ENCODE measurements at regions not wholly inside any gene's neighbourhood (a gene's known extent, or its start where the extent isn't known, plus 50 kb on each side); places are given as distances from the start of the nearest gene placed in this dataset.

GRCh38 chr19:30861919-30862318 lies 487.3 kb downstream of the TSHZ3 start:
- Histone ChIP-seq H3K14ac (ENCODE audit: insufficient read length) (no peak overlapping the region), H3K9me3 (ENCODE audit: insufficient read depth in 2 of 2, low read depth in 1 of 2, low read length in 1 of 2) (no peaks in the 10 kb centered on the region), H2BK5ac (ENCODE audit: low read depth, low read length) (no peak overlapping the region), H3K4me2 (ENCODE audit: insufficient read depth in 1 of 2, low read depth in 2 of 2, low read length in 2 of 2) (no peak overlapping the region), H3K9ac (replicated peaks in 1 of 4; ENCODE audit: extremely low read depth in 1 of 4, low read depth in 3 of 4, low read length in 3 of 4) (no peak overlapping the region), H3K4me3 (ENCODE audit: extremely low read depth in 1 of 4, insufficient read depth in 2 of 4, low read depth in 3 of 4, low read length in 4 of 4) (no peak overlapping the region), H2AFZ (ENCODE audit: low read length) (no peak overlapping the region), H4K91ac (replicated peaks; ENCODE audit: insufficient read length, low read length) (no peak overlapping the region), H3K4ac (replicated peaks; ENCODE audit: insufficient read length, low read depth, low read length) (no peak overlapping the region), H4K20me1 (replicated peaks in 1 of 2; ENCODE audit: control insufficient read depth in 1 of 2, insufficient read depth in 2 of 2, low read length in 2 of 2) (no peaks in the 10 kb centered on the region), H3K23me2 (ENCODE audit: low read depth, low read length) (no peaks in the 10 kb centered on the region; the same call in 1 of the 2 replicates), H3K23ac (ENCODE audit: insufficient read length) (no peak overlapping the region), H3K27me3 (replicated peaks in 1 of 4; ENCODE audit: control insufficient read depth in 3 of 4, extremely low read depth in 1 of 4, insufficient read depth in 3 of 4, low read length in 3 of 4) (no peaks in the 10 kb centered on the region), H2BK20ac (ENCODE audit: low read length) (no peak overlapping the region), H2BK12ac (ENCODE audit: low read depth, low read length) (no peak overlapping the region), H2BK120ac (replicated peaks; ENCODE audit: low read depth, low read length) (no peak overlapping the region), H3K79me2 (ENCODE audit: control insufficient read depth in 1 of 2, insufficient read depth in 2 of 2, low read length in 2 of 2) (no peaks in the 10 kb centered on the region), H2AK5ac (ENCODE audit: low read depth, low read length) (no peak overlapping the region), H3K79me1 (ENCODE audit: low read depth, low read length) (no peaks in the 10 kb centered on the region), H3K56ac (replicated peaks; ENCODE audit: insufficient read length, low read depth, low read length) (no peak overlapping the region), H4K5ac (ENCODE audit: insufficient read length, low read depth, low read length) (no peak overlapping the region), H4K8ac (ENCODE audit: extremely low read depth, insufficient read depth, low read length) (no peak overlapping the region), H3K36me3 (ENCODE audit: control insufficient read depth in 2 of 4, insufficient read depth in 4 of 4, low read length in 3 of 4) (no peaks in the 10 kb centered on the region), H3K4me1 (replicated peaks in 1 of 4; ENCODE audit: control insufficient read depth in 3 of 4, insufficient read depth in 4 of 4, low read length in 3 of 4) (no peaks in the 10 kb centered on the region), H3K18ac (ENCODE audit: extremely low read depth, low read length) (no peak overlapping the region), H3K27ac (ENCODE audit: low read depth, low read length) (no peak overlapping the region), H2BK15ac (ENCODE audit: low read length) (no peak overlapping the region)
- CTCF ChIA-PET (ENCODE audit: partially characterized antibody): interaction anchor here (1.4 kb wide), 1 partner anchor 76 kb away, joined by 4 read pairs; no protein-coding TSS in a partner anchor
- 89% methylated on average over 5 of the region's 5 CpGs; no CpG with 5 or more reads in 1 of the 2 experiments for WGBS, 2 experiments (ENCODE audit: extremely low coverage in 1 of 2, insufficient coverage in 1 of 2, insufficient read length in 1 of 2, insufficient replicate concordance in 2 of 2, low coverage in 1 of 2, low lambda C conversion rate in 2 of 2, missing lambda C conversion rate in 1 of 2)
- POLR2A ChIA-PET (ENCODE audit: partially characterized antibody): no interaction called here
- TF ChIP-seq YY1 (IDR thresholded peaks at IDR 0.05; ENCODE audit: low read depth, low read length) (no peak), SP1 (IDR thresholded peaks at IDR 0.05; ENCODE audit: low read depth, low read length) (no peak), BACH1 (IDR thresholded peaks at IDR 0.05; ENCODE audit: low read length) (no peak), KDM4A (IDR thresholded peaks at IDR 0.05; ENCODE audit: low read depth, low read length, severe bottlenecking) (no peak), SUZ12 (IDR thresholded peaks at IDR 0.05; ENCODE audit: low read length) (no peak), EZH2 (IDR thresholded peaks at IDR 0.05; ENCODE audit: low read depth, low read length, severe bottlenecking) (no peak), CHD1 (IDR thresholded peaks at IDR 0.05; ENCODE audit: low read depth, low read length) (no peak), USF2 (IDR thresholded peaks at IDR 0.05; ENCODE audit: low read length) (no peak), SP4 (IDR thresholded peaks at IDR 0.05; ENCODE audit: low read length) (no peak), SRF (IDR thresholded peaks at IDR 0.05; ENCODE audit: low read depth, low read length) (no peak), FOSL1 (IDR thresholded peaks at IDR 0.05; ENCODE audit: insufficient read depth, low read depth, low read length) (no peak), RXRA (IDR thresholded peaks at IDR 0.05; ENCODE audit: insufficient read depth, low read depth, low read length) (no peak), CREB1 (IDR thresholded peaks at IDR 0.05) (no peak), GTF2F1 (IDR thresholded peaks at IDR 0.05; ENCODE audit: borderline replicate concordance, low read depth, low read length) (no peak), POLR2A (IDR thresholded peaks at IDR 0.05; ENCODE audit: control extremely low read depth in 1 of 2, low read depth in 2 of 2, low read length in 2 of 2) (no peak), NRF1 (IDR thresholded peaks at IDR 0.05; ENCODE audit: low read depth, low read length) (no peak)
- FAIRE-seq (no peak), DNase-seq (ENCODE audit: low read depth in 1 of 2, low spot score in 2 of 2) (no peak)
